Esophagus squamous epithelium (tissue), 5 donors: ENCODE measurements at regions not wholly inside any gene's neighbourhood (a gene's known extent, or its start where the extent isn't known, plus 50 kb on each side); places are given as distances from the start of the nearest gene placed in this dataset.

Experiments
- DNase-seq: peaks from one replicate; lab custom pipeline; 2025; lab: John Stamatoyannopoulos, UW
- H3K27ac ChIP-seq, 4 donors: fragments of 200-600 bp; sonication (generic); one replicate each; pipeline ENCODE4 v1.5.1; 2016 to 2019; ENCODE audit warnings: mild to moderate bottlenecking in 1 of 4
- H3K27me3 ChIP-seq, 4 donors: fragments of 200-600 bp; sonication (generic); 1 replicate in 3 of 4; 2 replicates in 1 of 4; pipeline versions ENCODE4 v1.5.1 to v1.6.0; 2017 to 2021; ENCODE audit warnings: antibody characterized with exemption in 1 of 4
- H3K36me3 ChIP-seq, 3 donors: fragments of 200-600 bp; sonication (generic); one replicate each; pipeline ENCODE4 v1.5.1; 2016 to 2019
- H3K4me1 ChIP-seq, 3 donors: fragments of 200-600 bp; sonication (generic); one replicate each; pipeline ENCODE4 v1.5.1; 2017 to 2019
- H3K4me3 ChIP-seq, 4 donors: fragments of 200-600 bp; sonication (generic); 1 replicate in 3 of 4; 2 replicates in 1 of 4; pipeline ENCODE4 v1.5.1; 2016 to 2019; ENCODE audit warnings: mild to moderate bottlenecking in 2 of 4, moderate library complexity in 1 of 4
- H3K9me3 ChIP-seq, 3 donors: fragments of 200-600 bp; sonication (generic); one replicate each; pipeline ENCODE4 v1.5.1; 2016 to 2019
- CTCF ChIP-seq, 6 experiments: fragments of 450-650 bp in 4 of 6; fragments of 200-600 bp in 2 of 6; sonication (generic) in 2 of 6; IDR thresholded peaks; one replicate each; pipeline ENCODE4 v1.5.1; 2016 to 2019; ENCODE audit warnings: antibody characterized with exemption in 6 of 6, mild to moderate bottlenecking in 4 of 6, moderate library complexity in 4 of 6
- POLR2A ChIP-seq, 4 donors: fragments of 450-650 bp; IDR thresholded peaks; one replicate each; pipeline ENCODE4 v1.6.1; 2017; ENCODE audit warnings: antibody characterized with exemption in 4 of 4, mild to moderate bottlenecking in 4 of 4, moderate library complexity in 3 of 4
- WGBS, 2 donors: methylation state at CpG; one replicate each; pipeline ENCODE4 v1.1.5; 2018; 5-methylcytosine and 5-hydroxymethylcytosine counted together
- intact Hi-C: fragments of 100-400 bp; cut with DNase I; formaldehyde crosslinking; loops from one replicate; pipeline ENCODE4 v1.15.0; 2022
- donor health status: DM: yes; HTN: yes; CAD: no.

GRCh38 chr7:16315280-16315679, 106.1 kb downstream of the CRPPA start:
- WGBS, 2 donors: 89% methylated on average over 2 to 3 of the region's 3 CpGs
- DNase-seq: no peak
- Histone ChIP-seq H3K9me3 (no peaks in the 10 kb centered on the region), H3K27ac (no peak overlapping the region), H3K4me1 (no peaks in the 10 kb centered on the region), H3K27me3 (no peaks in the 10 kb centered on the region), H3K36me3 (no peaks in the 10 kb centered on the region), H3K4me3 (no peak overlapping the region)
- intact Hi-C loops: no loop called here
- TF ChIP-seq CTCF (IDR thresholded peaks at IDR 0.05): no peak
- TF ChIP-seq POLR2A (IDR thresholded peaks at IDR 0.05): no peak

GRCh38 chr7:16309129-16309528, 112.2 kb downstream of the CRPPA start:
- H3K9me3 ChIP-seq: no peaks in the 10 kb centered on the region
- H3K27ac ChIP-seq: no peak overlapping the region
- DNase-seq: no peak
- H3K4me3 ChIP-seq: no peak overlapping the region
- no peaks in the 10 kb centered on the region for H3K27me3 ChIP-seq
- intact Hi-C loops: no loop called here
- WGBS, 2 donors: 92 to 97% methylated on average over 2 of the region's 2 CpGs
- no peaks in the 10 kb centered on the region for H3K4me1 ChIP-seq
- no peak for TF ChIP-seq POLR2A (IDR thresholded peaks at IDR 0.05)
- TF ChIP-seq CTCF (IDR thresholded peaks at IDR 0.05): no peak
- no peaks in the 10 kb centered on the region for H3K36me3 ChIP-seq

GRCh38 chr7:16301291-16301690, 120.0 kb downstream of the CRPPA start:
- Histone ChIP-seq H3K4me1 (no peaks in the 10 kb centered on the region), H3K27ac (no peak overlapping the region), H3K27me3 (no peaks in the 10 kb centered on the region), H3K4me3 (no peak overlapping the region), H3K36me3 (no peaks in the 10 kb centered on the region), H3K9me3 (no peaks in the 10 kb centered on the region)
- TF ChIP-seq POLR2A (IDR thresholded peaks at IDR 0.05): no peak
- TF ChIP-seq CTCF (IDR thresholded peaks at IDR 0.05): no peak
- DNase-seq: no peak
- intact Hi-C loops: no loop called here
- WGBS, 2 donors: 64 to 66% methylated on average over 4 of the region's 4 CpGs

- TF ChIP-seq POLR2A (IDR thresholded peaks at IDR 0.05) (no peak), CTCF (IDR thresholded peaks at IDR 0.05) (no peak)
- Histone ChIP-seq H3K4me3 (no peak overlapping the region), H3K9me3 (no peaks in the 10 kb centered on the region), H3K4me1 (no peaks in the 10 kb centered on the region), H3K36me3 (no peaks in the 10 kb centered on the region), H3K27ac (no peak overlapping the region), H3K27me3 (no peaks in the 10 kb centered on the region)
- DNase-seq: no peak
- intact Hi-C loops: no loop called here
- 77% methylated on average over 3 of the region's 3 CpGs for WGBS, 2 donors
Observed at GRCh38 chr7:16300361-16300895, 120.9 kb downstream of the CRPPA start.

- Histone ChIP-seq H3K4me3 (no peak overlapping the region), H3K36me3 (no peaks in the 10 kb centered on the region), H3K9me3 (no peaks in the 10 kb centered on the region), H3K27ac (no peak overlapping the region), H3K4me1 (no peaks in the 10 kb centered on the region), H3K27me3 (no peaks in the 10 kb centered on the region)
- TF ChIP-seq CTCF (IDR thresholded peaks at IDR 0.05): no peak
- no peak for TF ChIP-seq POLR2A (IDR thresholded peaks at IDR 0.05)
- DNase-seq: no peak
- intact Hi-C loops: no loop called here
- 62 to 67% methylated on average over 5 of the region's 5 CpGs for WGBS, 2 donors
Observed at GRCh38 chr7:16299853-16300252, 121.5 kb downstream of the CRPPA start.
